Sigmoid colon (tissue), 4 donors: ENCODE measurements at regions not wholly inside any gene's neighbourhood (a gene's known extent, or its start where the extent isn't known, plus 50 kb on each side); places are given as distances from the start of the nearest gene placed in this dataset.

Experiments
- POLR2AphosphoS5 ChIP-seq, 4 donors: sonication (generic); formaldehyde crosslinking; IDR thresholded peaks; one replicate each; pipeline ENCODE4 v1.6.1; 2017; ENCODE audit warnings: antibody characterized with exemption in 4 of 4
- TF ChIP-seq, protein P1 (sequence below), 4 experiments: fragments of 450-650 bp in 3 of 4; fragments of 200-600 bp in 1 of 4; IDR thresholded peaks; one replicate each; pipeline ENCODE4 v1.5.1; 2016 to 2019; ENCODE audit warnings: antibody characterized with exemption in 4 of 4, mild to moderate bottlenecking in 3 of 4, moderate library complexity in 2 of 4

DNA sequence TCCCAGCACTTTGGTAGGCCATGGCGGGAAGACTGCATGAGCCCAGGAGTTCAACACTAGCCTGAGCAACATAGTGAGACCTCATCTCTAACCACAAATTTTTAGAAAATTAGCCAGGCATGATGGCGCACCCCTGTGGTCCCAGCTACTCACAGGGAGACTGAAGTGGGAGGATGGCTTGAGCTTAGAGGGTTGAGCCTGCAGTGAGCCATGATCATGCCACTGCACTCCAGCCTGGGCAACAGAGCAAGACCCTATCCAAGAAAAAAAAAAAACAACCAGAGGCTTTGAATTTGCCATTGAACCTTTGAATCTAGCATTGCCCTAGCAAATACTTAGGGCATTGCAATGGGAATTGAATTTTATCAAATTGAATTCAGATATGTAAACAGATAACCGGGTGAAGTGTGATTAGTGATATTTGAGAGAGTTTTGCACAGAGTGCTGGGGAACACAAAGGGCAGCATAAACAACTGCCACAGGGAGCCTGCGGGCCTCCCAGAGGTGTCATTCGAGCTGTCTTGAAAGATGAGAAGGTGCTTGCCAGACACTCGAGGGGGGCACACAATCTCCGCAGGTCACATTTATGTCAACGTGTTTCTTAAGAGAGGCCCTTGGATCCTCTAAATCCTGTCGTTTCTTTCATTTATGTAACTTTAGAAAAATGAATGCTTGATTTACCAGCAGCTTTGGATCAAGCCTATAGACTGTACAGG lies 200.3 kb downstream of the AASDH start:
- no peak for TF ChIP-seq POLR2AphosphoS5 (IDR thresholded peaks at IDR 0.05)
- TF ChIP-seq, protein P1, sequence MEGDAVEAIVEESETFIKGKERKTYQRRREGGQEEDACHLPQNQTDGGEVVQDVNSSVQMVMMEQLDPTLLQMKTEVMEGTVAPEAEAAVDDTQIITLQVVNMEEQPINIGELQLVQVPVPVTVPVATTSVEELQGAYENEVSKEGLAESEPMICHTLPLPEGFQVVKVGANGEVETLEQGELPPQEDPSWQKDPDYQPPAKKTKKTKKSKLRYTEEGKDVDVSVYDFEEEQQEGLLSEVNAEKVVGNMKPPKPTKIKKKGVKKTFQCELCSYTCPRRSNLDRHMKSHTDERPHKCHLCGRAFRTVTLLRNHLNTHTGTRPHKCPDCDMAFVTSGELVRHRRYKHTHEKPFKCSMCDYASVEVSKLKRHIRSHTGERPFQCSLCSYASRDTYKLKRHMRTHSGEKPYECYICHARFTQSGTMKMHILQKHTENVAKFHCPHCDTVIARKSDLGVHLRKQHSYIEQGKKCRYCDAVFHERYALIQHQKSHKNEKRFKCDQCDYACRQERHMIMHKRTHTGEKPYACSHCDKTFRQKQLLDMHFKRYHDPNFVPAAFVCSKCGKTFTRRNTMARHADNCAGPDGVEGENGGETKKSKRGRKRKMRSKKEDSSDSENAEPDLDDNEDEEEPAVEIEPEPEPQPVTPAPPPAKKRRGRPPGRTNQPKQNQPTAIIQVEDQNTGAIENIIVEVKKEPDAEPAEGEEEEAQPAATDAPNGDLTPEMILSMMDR (IDR thresholded peaks at IDR 0.05), result no peak
